Mucosa of descending colon (tissue), 3 donors: ENCODE measurements at regions not wholly inside any gene's neighbourhood (a gene's known extent, or its start where the extent isn't known, plus 50 kb on each side); places are given as distances from the start of the nearest gene placed in this dataset.

Source experiments
- ATAC-seq: fragments of 200-7000 bp; cut with Tn5 transposase; one replicate; pipeline ENCODE4 v1.9.1; 2020; ENCODE audit warnings: mild to moderate bottlenecking, moderate library complexity
- DNase-seq, 3 donors: peaks; one replicate each; pipeline ENCODE4 v3.0.0-alpha.2; 2020
- H3K36me3 ChIP-seq: fragments of 200-600 bp; one replicate; pipeline ENCODE4 v1.8.0; 2021; ENCODE audit warnings: low read depth, mild to moderate bottlenecking
- H3K4me1 ChIP-seq: fragments of 200-600 bp; one replicate; pipeline ENCODE4 v1.8.0; 2021; ENCODE audit warnings: low read depth, mild to moderate bottlenecking
- H3K4me3 ChIP-seq: fragments of 200-600 bp; one replicate; pipeline ENCODE4 v1.8.0; 2021; ENCODE audit warnings: mild to moderate bottlenecking
- H3K9me3 ChIP-seq: fragments of 200-600 bp; one replicate; pipeline ENCODE4 v1.8.0; 2021; ENCODE audit warnings: mild to moderate bottlenecking
- intact Hi-C, 2 donors: fragments of 100-400 bp; cut with DNase I in 1 of 2; cut with micrococcal nuclease in 1 of 2; formaldehyde crosslinking; loops; one replicate each; pipeline versions ENCODE4 v1.11.0 to v1.11.1; 2022; cut with DNase I, micrococcal nuclease
- TF ChIP-seq, protein P1 (sequence below): fragments of 200-600 bp; IDR thresholded peaks from one replicate; pipeline ENCODE4 v1.8.0; 2022; ENCODE audit warnings: antibody characterized with exemption, mild to moderate bottlenecking
- donor health status: DM: no; HTN: no; CAD: no; lungs with moderate emphysema.
- donor health status: DM: no; HTN: no; CAD: no.
- donor health status: DM: no; HTN: yes; CAD: no.

DNA sequence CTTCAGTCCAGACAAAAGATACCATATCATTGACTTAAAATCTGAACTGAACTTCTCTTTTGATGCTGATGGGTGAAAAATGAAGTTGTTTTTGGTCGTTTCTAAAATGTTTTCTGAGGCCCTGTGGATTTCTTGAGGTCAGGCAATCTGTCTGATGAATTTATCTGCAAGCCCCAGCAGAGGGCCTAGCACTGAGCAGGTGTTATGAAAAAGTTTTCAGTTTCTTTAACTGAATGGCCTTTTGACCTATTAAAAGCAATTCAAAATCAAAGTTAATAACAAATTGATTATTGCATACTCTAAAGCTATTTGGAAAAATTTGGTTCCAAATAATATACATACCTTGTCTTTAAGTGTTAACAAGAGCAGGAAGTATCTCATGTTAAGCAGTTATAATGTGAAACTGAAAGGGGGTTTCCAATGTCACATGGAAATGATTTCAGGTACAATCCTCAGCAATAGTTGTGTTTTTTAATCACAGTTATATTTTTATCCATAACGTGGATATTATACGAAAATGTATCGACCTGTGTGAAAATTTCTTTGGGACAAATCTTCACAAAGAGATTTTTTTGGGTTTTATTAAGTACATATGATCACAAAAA, 285.0 kb downstream of the SPANXN1 start:
- intact Hi-C loops = no loop called here
- H3K4me1 ChIP-seq = no peaks in the 10 kb centered on the region

DNA sequence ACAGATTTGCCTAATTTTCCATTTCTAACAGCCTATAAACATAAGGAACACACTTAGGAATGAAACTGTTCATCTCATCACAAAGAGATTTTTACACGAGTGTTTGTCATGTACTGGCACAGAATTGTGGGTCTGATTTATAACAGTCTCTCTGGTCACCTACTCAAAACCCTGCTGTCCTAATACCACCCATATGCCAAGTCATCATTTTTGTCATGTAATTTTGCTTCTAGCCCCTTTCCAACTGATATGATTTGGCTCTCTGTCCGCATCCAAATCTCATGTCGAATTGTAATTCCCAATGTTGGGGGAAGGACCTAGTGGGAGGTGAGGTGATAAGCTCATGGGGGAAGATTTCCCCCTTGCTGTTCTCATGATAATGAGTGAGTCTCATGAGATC, 284.1 kb upstream of the SLITRK2 start:
- intact Hi-C loops = no loop called here
- TF ChIP-seq, protein P1, sequence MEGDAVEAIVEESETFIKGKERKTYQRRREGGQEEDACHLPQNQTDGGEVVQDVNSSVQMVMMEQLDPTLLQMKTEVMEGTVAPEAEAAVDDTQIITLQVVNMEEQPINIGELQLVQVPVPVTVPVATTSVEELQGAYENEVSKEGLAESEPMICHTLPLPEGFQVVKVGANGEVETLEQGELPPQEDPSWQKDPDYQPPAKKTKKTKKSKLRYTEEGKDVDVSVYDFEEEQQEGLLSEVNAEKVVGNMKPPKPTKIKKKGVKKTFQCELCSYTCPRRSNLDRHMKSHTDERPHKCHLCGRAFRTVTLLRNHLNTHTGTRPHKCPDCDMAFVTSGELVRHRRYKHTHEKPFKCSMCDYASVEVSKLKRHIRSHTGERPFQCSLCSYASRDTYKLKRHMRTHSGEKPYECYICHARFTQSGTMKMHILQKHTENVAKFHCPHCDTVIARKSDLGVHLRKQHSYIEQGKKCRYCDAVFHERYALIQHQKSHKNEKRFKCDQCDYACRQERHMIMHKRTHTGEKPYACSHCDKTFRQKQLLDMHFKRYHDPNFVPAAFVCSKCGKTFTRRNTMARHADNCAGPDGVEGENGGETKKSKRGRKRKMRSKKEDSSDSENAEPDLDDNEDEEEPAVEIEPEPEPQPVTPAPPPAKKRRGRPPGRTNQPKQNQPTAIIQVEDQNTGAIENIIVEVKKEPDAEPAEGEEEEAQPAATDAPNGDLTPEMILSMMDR = no peak
- no peak for ATAC-seq

More for the DNA sequence above, 285.0 kb downstream of the SPANXN1 start:
- H3K4me3 ChIP-seq = no peak overlapping the region
- no peak for ATAC-seq
- TF ChIP-seq, protein P1 = no peak
- no peaks in the 10 kb centered on the region for H3K9me3 ChIP-seq
- no peak for DNase-seq
- H3K36me3 ChIP-seq = no peaks in the 10 kb centered on the region

DNA sequence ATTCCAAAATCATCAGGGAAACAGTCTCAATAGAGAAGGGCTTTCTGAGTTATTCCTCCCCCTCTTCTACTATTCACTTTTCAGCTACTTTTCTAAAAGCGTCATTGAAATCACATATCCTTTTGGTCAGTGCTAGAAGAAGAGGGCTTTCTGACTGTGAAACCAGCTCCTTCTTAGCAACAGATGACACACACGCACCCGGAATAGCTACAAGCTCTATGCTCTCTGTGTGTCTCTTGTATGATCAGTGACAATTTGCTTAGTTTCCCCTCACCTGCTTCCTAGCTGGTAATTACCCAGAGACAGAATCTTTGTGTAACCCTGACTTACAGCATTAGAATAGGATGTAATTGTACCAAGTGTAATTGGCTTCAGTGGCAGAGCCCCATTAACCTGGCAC, 268.1 kb upstream of the SLITRK2 start:
- no peak for DNase-seq

More for the DNA sequence above, 284.1 kb upstream of the SLITRK2 start:
- Histone ChIP-seq H3K36me3 (no peaks in the 10 kb centered on the region), H3K9me3 (no peaks in the 10 kb centered on the region), H3K4me1 (no peaks in the 10 kb centered on the region), H3K4me3 (no peak overlapping the region)
- DNase-seq = no peak

DNA sequence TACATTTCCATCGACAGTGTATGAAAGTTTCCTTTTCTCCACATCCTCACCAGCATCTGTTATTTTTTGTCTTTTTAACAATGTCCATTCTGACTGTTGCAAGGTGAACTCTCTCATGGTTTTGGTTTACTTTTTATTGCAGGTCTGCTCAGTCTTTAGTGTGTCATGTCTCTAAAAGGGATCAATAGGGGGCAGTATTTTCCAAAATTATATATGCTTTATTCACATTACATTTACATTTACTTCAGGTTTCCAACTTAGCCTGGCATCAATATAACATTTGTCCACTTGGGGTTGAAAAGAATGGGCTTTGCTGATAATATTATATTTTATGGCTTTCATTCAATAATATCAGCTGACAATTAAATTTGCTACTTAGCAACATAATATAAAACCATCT, 265.0 kb upstream of the SLITRK2 start:
- H3K4me3 ChIP-seq = no peak overlapping the region

More for the DNA sequence above, 268.1 kb upstream of the SLITRK2 start:
- H3K9me3 ChIP-seq = no peaks in the 10 kb centered on the region
- no peak overlapping the region for H3K4me3 ChIP-seq
- no peaks in the 10 kb centered on the region for H3K36me3 ChIP-seq
- TF ChIP-seq, protein P1 = no peak
- intact Hi-C loops = no loop called here
- H3K4me1 ChIP-seq = no peaks in the 10 kb centered on the region
- ATAC-seq = no peak

DNA sequence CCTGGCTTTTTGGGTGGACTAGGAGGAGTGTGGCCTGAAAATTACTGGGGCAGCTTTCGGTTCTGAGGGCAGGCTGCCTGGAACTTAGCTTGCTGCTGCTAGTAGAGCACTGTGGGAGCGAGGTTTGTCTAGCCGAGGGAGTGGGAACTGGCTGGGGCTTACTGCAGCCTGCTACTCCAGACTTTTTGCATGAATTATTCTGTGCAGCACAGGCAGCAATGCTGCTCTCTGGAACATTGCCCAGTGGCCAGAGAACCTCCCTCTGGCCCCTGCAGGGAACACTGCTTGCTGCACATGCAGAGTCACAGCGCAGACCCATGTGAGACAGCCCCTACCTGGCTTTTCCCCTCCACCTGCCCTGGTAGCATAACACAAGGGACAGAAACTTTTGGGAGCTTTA, 263.9 kb upstream of the SLITRK2 start:
- Histone ChIP-seq H3K4me1 (no peaks in the 10 kb centered on the region), H3K4me3 (no peak overlapping the region), H3K9me3 (no peaks in the 10 kb centered on the region), H3K36me3 (no peaks in the 10 kb centered on the region)
- ATAC-seq (no peak), DNase-seq (no peak)
- TF ChIP-seq, protein P1 = no peak
- intact Hi-C loops = no loop called here

More for the DNA sequence above, 265.0 kb upstream of the SLITRK2 start:
- DNase-seq = no peak
- Histone ChIP-seq H3K4me1 (no peaks in the 10 kb centered on the region), H3K9me3 (no peaks in the 10 kb centered on the region), H3K36me3 (no peaks in the 10 kb centered on the region)
- TF ChIP-seq, protein P1 = no peak
- ATAC-seq = no peak
- intact Hi-C loops = no loop called here

DNA sequence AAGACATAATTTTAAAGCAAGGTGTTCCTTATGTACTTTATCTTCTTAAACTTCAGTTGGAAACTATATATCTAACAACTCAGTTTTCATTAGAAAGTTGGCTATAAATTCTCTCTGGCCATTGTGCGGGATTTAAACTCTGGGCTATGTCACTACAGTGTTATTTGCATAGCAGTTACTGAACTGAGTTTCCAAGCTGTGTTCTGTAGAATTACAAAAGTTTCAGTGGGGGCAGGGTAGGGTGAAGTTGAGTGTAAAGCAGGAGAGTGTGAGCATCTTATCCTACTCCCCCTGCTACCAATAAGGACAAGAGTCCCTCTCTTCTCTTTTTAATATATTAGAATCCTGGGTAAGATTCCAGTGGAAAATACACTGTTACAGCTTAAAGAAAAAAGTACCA, 254.5 kb upstream of the SLITRK2 start:
- H3K36me3 ChIP-seq = no peaks in the 10 kb centered on the region
- no peaks in the 10 kb centered on the region for H3K9me3 ChIP-seq
- no peak overlapping the region for H3K4me3 ChIP-seq
- TF ChIP-seq, protein P1 = no peak
- DNase-seq = no peak
- no peak for ATAC-seq
- H3K4me1 ChIP-seq = no peaks in the 10 kb centered on the region
- intact Hi-C loops = no loop called here
